Lung (tissue), 11 donors: ENCODE measurements at regions not wholly inside any gene's neighbourhood (a gene's known extent, or its start where the extent isn't known, plus 50 kb on each side); places are given as distances from the start of the nearest gene placed in this dataset.

Source experiments
- ATAC-seq: fragments of 200-7000 bp; cut with Tn5 transposase; one replicate; pipeline ENCODE4 v1.9.1; 2020; ENCODE audit warnings: moderate number of reproducible peaks; ENCODE audit not compliant: insufficient read depth, low FRiP score
- DNase-seq, 3 donors: peaks; one replicate each; pipeline ENCODE4 v3.0.0-alpha.2; 2013 to 2017
- H3K27ac ChIP-seq, 2 donors: one replicate each; pipeline ENCODE4 v1.5.1; 2013; ENCODE audit warnings: mild to moderate bottlenecking in 2 of 2, moderate library complexity in 2 of 2, control low read depth in 1 of 2, inconsistent platforms in 1 of 2, low read depth in 1 of 2, low read length in 1 of 2
- H3K27me3 ChIP-seq, 3 donors: one replicate each; pipeline ENCODE4 v1.5.1; 2013; ENCODE audit warnings: low read length in 2 of 3; ENCODE audit not compliant: control insufficient read depth in 3 of 3, insufficient read depth in 3 of 3
- H3K36me3 ChIP-seq, 4 donors: one replicate each; pipeline ENCODE4 v1.5.1; 2013; ENCODE audit warnings: low read length in 4 of 4, mild to moderate bottlenecking in 1 of 4, moderate library complexity in 1 of 4; ENCODE audit not compliant: control insufficient read depth in 4 of 4, insufficient read depth in 4 of 4
- H3K4me1 ChIP-seq, 5 donors: one replicate each; pipeline ENCODE4 v1.5.1; 2013; ENCODE audit warnings: low read length in 5 of 5, mild to moderate bottlenecking in 2 of 5, moderate library complexity in 1 of 5; ENCODE audit not compliant: control insufficient read depth in 5 of 5, insufficient read depth in 5 of 5
- H3K4me3 ChIP-seq: one replicate; pipeline ENCODE4 v1.5.1; 2013; ENCODE audit warnings: mild to moderate bottlenecking, control low read depth, moderate library complexity
- H3K9ac ChIP-seq, 2 donors: one replicate each; pipeline ENCODE4 v1.5.1; 2013; ENCODE audit warnings: low read length in 2 of 2, control low read depth in 1 of 2; ENCODE audit not compliant: insufficient read depth in 1 of 2
- H3K9me3 ChIP-seq, 4 donors: one replicate each; pipeline ENCODE4 v1.5.1; 2013; ENCODE audit warnings: low read length in 3 of 4, mild to moderate bottlenecking in 1 of 4, moderate library complexity in 1 of 4; ENCODE audit not compliant: control insufficient read depth in 4 of 4, insufficient read depth in 3 of 4
- WGBS, 2 donors: extraction: QIAGEN DNeasy Blood & Tissue Kit; methylation state at CpG; one replicate each; pipeline ENCODE4 v1.1.7; 2013; 5-methylcytosine and 5-hydroxymethylcytosine counted together
- TF ChIP-seq, protein P1 (sequence below): IDR thresholded peaks from 2 replicates; pipeline ENCODE4 v1.5.1; 2012; ENCODE audit warnings: mild to moderate bottlenecking; ENCODE audit errors: control extremely low read depth, extremely low read depth
- donor health status: control.
- donor health status: control.
- donor health status: Bipolar disorder and iron deficiency.
- donor health status: healthy.
- donor health status: DM: yes; HTN: yes; CAD: no.

DNA sequence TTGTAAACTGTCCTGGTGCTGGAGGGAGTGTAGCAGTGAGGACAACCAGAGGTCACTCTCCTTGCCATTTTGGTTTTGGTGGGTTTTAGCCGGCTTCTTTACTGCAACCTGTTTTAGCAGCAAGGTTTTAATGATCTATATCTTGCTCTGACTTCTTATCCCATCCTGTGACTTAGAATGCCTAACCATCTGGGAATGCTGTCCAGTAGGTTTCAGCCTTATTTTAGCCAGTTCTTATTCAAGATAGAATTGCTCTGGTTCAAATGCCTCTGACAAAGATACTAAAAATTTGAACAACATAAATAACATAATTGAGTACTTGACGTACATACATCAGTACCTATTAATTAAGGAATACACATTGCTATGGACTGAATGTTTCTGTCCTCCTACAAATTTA is 93.3 kb upstream of the TOM1L1 start:
- Histone ChIP-seq H3K27me3 (no peaks in the 10 kb centered on the region), H3K4me1 (no peaks in the 10 kb centered on the region), H3K9me3 (no peaks in the 10 kb centered on the region), H3K9ac (no peak overlapping the region), H3K4me3 (no peak overlapping the region), H3K27ac (no peak overlapping the region), H3K36me3 (no peaks in the 10 kb centered on the region)
- TF ChIP-seq, protein P1, sequence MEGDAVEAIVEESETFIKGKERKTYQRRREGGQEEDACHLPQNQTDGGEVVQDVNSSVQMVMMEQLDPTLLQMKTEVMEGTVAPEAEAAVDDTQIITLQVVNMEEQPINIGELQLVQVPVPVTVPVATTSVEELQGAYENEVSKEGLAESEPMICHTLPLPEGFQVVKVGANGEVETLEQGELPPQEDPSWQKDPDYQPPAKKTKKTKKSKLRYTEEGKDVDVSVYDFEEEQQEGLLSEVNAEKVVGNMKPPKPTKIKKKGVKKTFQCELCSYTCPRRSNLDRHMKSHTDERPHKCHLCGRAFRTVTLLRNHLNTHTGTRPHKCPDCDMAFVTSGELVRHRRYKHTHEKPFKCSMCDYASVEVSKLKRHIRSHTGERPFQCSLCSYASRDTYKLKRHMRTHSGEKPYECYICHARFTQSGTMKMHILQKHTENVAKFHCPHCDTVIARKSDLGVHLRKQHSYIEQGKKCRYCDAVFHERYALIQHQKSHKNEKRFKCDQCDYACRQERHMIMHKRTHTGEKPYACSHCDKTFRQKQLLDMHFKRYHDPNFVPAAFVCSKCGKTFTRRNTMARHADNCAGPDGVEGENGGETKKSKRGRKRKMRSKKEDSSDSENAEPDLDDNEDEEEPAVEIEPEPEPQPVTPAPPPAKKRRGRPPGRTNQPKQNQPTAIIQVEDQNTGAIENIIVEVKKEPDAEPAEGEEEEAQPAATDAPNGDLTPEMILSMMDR, result no peak
- WGBS, 2 donors, result 90 to 93% methylated on average over 2 of the region's 2 CpGs
- DNase-seq, result no peak
- ATAC-seq, result no peak

DNA sequence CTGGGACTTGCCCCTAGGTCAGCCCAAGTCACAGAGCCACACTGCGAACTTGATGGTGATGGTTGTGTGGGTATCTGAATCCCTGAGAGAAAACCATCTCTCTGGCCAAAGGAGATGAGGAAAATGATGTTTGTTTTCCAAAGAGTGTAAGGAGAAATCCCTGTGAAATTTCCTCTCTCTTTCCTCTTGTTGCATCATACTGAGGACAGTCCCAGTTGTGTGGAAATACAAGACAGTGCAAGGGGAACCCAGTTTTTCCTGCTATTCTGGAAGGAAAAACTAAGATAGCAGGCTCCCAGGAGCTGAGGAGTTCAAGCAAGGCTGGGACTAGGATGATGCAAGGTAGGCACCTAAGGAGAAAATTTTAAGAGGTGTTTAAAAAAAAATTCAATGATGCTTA is 86.8 kb upstream of the TOM1L1 start:
- Histone ChIP-seq H3K27me3 (no peaks in the 10 kb centered on the region), H3K9me3 (no peaks in the 10 kb centered on the region), H3K9ac (no peak overlapping the region), H3K36me3 (no peaks in the 10 kb centered on the region), H3K4me1 (no peaks in the 10 kb centered on the region), H3K4me3 (no peak overlapping the region), H3K27ac (no peak overlapping the region)
- ATAC-seq (no peak), DNase-seq (no peak)
- TF ChIP-seq, protein P1, result no peak
- 87 to 94% methylated on average over 1 of the region's 1 CpG for WGBS, 2 donors

DNA sequence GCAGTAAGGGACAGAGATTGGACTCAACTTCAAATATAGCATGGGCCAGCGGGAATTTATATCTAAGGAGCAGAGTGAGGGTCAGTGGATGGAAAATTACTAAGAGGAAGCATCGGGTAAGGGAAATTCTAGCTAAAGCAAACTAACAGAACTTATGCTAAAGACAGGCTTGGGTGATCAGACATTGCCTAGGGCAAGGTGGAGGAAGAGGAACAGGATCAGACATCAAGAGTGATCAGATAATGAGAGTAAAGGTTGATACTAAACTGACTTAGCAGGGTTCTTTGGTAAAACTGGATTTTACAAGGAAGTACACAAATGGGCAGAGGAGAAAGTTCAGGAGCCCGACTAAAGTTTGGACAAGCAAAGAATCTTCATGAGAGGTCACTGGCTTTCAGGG is 86.3 kb upstream of the TOM1L1 start:
- Histone ChIP-seq H3K27ac (no peak overlapping the region), H3K4me1 (no peaks in the 10 kb centered on the region), H3K9ac (no peak overlapping the region), H3K27me3 (no peaks in the 10 kb centered on the region), H3K4me3 (no peak overlapping the region), H3K9me3 (no peaks in the 10 kb centered on the region), H3K36me3 (no peaks in the 10 kb centered on the region)
- DNase-seq (no peak), ATAC-seq (no peak)
- WGBS, 2 donors, result 72 to 75% methylated on average over 3 of the region's 3 CpGs
- TF ChIP-seq, protein P1, result no peak

DNA sequence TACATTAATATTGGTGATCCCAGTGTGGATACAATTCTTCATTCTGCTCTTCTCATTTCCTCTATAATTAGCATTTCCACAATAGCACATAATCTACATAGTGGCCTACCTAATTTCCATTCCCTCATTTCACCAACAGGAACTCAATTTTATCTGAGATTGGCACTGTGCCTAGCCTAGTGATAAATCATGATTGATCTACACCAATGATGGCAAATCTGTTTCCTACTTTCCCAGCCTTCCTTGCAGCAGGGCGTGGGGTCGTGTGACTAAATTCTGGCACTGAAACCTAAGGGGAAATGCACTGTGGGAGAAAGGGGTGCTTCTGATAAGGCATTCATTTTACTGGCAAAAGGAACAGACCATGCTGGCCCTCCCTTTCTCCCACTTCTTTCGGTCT is 66.6 kb upstream of the TOM1L1 start:
- peaks cover 0 to 12% (median 2%) of the 10 kb centered on the region in 4 donors for H3K9me3 ChIP-seq
- no peaks in the 10 kb centered on the region for H3K27me3 ChIP-seq
- DNase-seq (no peak), ATAC-seq (no peak)
- no peak overlapping the region for H3K4me3 ChIP-seq
- TF ChIP-seq, protein P1, result no peak
- no peak overlapping the region for H3K27ac ChIP-seq
- H3K9ac ChIP-seq, result no peak overlapping the region
- H3K4me1 ChIP-seq, result no peaks in the 10 kb centered on the region
- no peaks in the 10 kb centered on the region for H3K36me3 ChIP-seq
- 45 to 47% methylated on average over 3 of the region's 3 CpGs for WGBS, 2 donors
